Activated CD8-positive, alpha-beta memory T cell treated with anti-CD3 and anti-CD28 coated beads for 48 hours (primary cell): ENCODE measurements at regions not wholly inside any gene's neighbourhood (a gene's known extent, or its start where the extent isn't known, plus 50 kb on each side); places are given as distances from the start of the nearest gene placed in this dataset.

Experiments
- DNase-seq, 3 experiments: peaks; one replicate each; pipeline ENCODE4 v3.0.0-alpha.2; 2020; ENCODE audit warnings: low read depth in 2 of 3, low spot score in 2 of 3

DNA sequence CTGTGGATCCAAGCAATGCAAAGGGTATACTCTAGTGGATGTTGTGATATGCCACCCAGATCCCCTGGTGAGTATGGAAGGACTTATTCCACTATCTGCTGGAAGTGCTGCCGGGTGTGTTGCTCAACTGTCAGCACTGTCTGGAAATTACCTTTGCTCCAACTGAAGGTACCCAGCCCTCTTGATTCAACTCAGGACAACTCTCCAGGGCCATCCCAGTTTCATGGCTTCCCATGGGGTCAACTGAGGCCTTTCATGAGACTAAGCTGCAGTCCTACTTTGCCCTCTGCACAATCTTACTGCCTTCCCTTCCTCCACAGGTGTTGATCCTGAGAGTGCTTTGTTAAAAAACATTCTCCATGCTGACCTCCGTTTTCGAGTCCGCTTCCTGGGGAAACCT lies 99.8 kb downstream of the SPRY1 start:
- no peak for DNase-seq

DNA sequence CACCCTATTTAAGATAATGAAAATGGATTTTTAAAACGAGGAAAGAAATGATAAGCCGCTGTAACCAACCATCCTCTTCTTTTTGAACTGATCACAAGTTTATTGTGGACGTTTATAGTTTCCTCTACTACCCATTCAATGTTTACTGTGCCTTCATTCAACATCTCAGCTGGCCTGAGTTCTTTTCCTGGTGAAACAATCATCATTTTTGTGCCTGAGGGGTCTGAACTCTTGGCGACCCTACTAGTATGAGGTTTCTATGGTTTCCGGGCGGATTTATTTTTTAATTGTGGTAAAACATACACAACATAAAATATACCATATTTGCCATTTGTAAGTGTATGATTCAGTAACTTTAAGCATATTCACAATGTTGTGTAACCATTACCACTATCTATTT lies 100.7 kb downstream of the SPRY1 start:
- no peak for DNase-seq

- no peak for DNase-seq
Observed at GRCh38 chr4:123501733-123502132, 105.1 kb downstream of the SPRY1 start.

DNA sequence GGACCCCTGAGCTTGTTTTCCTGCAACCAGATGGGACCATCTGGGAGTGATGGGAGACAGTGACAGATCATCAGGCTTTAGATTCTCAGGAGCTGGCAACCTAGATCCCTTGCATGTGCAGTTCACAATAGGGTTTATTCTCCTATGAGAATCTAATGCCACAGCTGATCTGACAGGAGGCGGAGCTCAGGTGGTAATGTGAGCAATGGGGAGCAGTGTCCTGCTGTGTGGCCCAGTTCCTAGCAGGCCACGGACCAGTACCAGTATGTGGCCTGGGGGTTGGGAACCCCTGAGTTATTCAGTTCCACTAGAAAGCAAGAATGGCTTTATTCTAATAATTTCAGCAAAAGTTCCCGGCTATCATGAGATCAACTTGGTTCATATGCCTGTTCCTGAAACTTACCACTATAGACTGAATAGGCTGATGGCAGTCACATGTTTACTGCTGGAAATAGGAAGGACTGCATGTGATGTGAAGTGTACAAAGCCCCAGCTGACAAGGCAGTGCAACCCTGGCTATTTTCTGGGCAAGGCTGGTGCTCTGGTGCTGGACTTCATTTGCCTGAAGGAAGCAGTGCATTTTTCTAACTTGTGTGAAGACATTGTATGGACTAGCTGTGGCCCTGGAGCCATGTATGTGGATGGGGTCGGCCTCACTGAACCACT lies 107.2 kb downstream of the SPRY1 start:
- no peak for DNase-seq

GRCh38 chr4:123505095-123506010 lies 108.8 kb downstream of the SPRY1 start:
- DNase-seq, result no peak

DNA sequence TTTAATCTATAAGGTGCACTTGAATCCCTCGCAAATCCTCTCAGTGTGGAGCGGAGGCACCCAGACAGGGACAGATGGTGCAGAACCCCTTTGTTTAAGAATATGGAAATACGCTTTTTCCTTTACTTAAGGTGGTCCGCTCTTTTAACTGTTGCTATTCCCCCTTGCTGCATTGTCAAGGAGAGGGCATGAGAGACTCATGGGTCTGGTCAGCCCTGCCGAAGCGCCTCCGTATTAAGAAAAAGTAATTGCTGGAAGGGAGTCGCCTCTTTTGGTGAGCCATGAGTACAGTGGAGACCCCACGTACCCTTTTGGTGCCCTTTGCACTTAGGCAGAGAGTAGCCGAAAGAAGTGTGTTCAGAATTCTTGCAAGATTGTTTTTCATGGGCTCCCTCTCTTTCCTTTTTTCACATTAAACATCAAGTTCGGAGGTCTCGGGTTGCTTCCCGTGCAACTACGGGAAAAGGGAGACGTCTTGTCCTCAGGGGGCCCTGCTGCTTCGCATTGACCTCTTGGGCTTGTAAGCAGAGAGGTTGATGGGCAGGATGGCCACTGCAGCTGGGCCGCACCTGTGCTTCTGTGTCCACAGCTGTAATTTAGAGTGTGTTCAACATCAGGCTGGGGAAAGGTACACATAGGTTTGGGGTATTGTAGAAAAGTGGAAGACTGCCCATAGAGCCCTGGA lies 109.6 kb downstream of the SPRY1 start:
- DNase-seq, result no peak

GRCh38 chr4:123507376-123507775 lies 110.8 kb downstream of the SPRY1 start:
- DNase-seq, result no peak

DNA sequence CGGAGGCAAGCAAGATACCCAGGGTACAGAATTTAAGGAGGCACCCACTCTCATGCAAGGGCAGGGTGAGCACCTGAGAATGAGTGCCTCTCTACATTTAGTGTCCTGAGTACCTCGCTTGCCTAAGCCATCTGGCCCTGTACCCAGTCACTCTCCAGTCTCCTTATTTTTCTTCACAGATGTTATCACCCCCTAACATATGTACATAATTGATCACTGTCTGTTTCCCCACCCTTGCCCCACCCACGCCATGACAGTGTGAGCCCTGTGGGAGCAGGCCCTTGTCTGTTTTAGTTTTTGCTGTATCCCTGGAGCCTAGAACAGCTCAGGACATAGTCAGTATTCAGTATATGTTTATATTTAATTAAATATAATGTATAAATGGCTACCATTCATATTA lies 113.6 kb downstream of the SPRY1 start:
- no peak for DNase-seq

- DNase-seq, result no peak
Observed at GRCh38 chr4:123510659-123511058, 114.1 kb downstream of the SPRY1 start.

- DNase-seq, result no peak
Observed at GRCh38 chr4:123516576-123516975, 120.0 kb downstream of the SPRY1 start.

DNA sequence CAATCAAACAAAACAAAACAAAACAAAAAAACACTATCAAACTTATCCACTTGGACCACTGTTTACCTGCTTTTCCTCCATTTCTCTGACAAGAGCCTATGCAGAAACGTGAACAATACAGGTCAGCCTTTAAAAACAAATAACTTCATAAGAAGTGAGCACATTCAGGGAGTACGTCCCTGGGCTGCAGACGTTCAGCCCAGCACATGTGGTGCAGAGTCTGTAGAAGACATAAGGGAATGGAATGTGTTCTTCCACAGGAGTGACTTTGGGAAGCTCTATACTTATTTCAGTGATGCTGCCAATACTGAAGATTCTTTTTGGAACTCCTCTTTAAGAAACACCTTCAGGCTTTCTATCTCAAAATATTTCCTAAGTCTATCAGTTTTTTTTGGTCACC lies 120.6 kb downstream of the SPRY1 start:
- DNase-seq, result no peak

- no peak for DNase-seq
Observed at GRCh38 chr4:123517971-123518370, 121.4 kb downstream of the SPRY1 start.

DNA sequence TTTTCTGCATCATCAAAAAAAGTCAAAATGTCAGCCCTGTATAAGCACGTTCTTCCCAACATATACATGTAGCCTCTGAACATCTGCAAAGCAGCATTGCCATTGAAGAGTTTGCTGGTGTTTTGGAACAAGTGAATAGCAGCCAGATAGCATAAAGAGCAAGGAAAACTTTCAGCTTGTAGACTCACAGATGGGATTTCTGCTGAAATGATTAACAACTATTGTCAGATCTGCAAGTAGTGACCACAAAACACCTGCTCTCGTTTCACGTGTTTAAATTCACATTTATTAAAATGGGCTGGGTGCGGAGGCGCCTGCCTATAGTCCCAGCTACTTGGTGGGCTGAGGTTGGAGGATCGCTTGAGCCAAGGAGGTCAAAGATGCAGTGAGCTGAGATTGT lies 123.7 kb downstream of the SPRY1 start:
- DNase-seq, result no peak

DNA sequence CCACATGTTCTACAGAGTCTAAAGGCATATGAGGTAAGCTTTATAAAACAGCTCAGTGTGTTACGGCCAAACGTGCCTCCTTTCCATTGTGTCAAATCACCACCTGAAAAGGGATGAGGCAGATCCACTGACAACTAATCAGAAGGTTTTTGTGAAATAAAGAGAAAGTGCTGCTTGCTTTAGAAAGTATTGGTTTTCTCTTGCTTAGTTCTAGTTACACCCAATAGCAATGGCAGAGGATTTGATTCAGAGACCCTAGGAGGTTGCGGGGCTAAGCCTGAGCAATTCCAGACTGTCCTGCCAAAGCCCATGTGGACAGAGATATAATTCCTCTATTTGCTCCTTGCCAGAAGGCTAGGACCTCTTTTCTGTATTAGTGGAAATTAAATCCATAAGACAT lies 125.5 kb downstream of the SPRY1 start:
- no peak for DNase-seq

GRCh38 chr4:123522646-123523045 lies 126.1 kb downstream of the SPRY1 start:
- DNase-seq, result no peak

GRCh38 chr4:123524958-123525628 lies 128.5 kb downstream of the SPRY1 start:
- DNase-seq, result no peak

- DNase-seq, result no peak
Observed at GRCh38 chr4:123526511-123526910, 129.9 kb downstream of the SPRY1 start.

GRCh38 chr4:123528501-123529277 lies 132.1 kb downstream of the SPRY1 start:
- no peak for DNase-seq

DNA sequence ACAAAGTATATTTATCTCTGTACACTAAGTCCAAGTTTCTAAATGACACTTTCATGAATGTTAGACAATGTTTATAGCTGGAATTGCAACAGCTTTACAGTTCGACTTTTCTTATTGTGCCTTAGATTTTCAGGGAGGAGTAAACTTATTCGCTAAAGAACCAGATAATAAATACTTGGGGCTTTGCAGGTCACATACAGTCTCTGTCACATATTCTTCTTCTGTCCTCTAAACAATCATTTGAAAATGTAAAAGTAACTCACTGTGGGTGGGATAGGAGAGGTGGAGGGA lies 132.6 kb downstream of the SPRY1 start:
- DNase-seq, result no peak

DNA sequence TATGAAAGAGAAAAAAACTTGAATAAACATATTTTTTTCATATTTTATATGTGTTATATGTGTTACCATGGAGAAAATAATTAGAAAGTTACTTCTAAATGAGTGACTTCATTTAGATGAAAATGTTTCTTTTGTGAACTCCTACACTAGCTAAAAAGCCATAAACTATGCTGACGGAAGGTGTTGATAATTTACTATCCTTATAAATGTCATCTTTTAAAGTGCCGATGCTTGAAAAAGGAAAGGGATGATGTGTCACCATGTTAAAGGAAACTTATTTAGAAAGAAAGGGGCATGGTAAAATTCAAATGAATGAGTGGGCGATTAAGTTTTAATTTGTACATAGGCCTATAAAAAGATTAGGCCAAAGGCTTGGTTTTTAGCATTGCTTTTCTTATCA lies 133.8 kb downstream of the SPRY1 start:
- no peak for DNase-seq
